ENCODE measurements at regions not wholly inside any gene's neighbourhood (a gene's known extent, or its start where the extent isn't known, plus 50 kb on each side); places are given as distances from the start of the nearest gene placed in this dataset.
"Not testable (repeated sequence)": the region's sequence is repeated elsewhere in the genome, so short reads cannot be mapped to it uniquely, and the experiment has no call there.

DNA sequence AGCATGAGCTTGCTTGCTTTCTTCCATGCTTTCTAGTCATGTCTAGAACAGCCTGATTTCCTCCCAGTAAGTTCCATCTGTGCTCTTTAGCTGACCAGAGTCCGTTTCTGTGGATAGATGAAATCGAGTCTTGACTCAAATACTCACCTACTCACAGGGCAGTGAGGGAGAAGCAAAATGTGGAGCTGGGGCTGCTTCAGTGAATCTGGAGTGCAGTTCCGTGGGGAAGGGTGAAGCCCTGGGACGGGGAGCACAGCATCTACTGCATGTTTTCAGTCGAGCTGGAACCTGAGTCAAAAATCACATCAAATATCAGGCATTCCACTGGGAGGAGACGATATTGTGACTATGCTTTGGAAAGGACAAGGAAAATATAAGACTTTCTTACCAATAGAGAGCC, 70.3 kb upstream of the PRMT8 start:
- DNase-seq (ENCODE audit: low spot score) = no peak

DNA sequence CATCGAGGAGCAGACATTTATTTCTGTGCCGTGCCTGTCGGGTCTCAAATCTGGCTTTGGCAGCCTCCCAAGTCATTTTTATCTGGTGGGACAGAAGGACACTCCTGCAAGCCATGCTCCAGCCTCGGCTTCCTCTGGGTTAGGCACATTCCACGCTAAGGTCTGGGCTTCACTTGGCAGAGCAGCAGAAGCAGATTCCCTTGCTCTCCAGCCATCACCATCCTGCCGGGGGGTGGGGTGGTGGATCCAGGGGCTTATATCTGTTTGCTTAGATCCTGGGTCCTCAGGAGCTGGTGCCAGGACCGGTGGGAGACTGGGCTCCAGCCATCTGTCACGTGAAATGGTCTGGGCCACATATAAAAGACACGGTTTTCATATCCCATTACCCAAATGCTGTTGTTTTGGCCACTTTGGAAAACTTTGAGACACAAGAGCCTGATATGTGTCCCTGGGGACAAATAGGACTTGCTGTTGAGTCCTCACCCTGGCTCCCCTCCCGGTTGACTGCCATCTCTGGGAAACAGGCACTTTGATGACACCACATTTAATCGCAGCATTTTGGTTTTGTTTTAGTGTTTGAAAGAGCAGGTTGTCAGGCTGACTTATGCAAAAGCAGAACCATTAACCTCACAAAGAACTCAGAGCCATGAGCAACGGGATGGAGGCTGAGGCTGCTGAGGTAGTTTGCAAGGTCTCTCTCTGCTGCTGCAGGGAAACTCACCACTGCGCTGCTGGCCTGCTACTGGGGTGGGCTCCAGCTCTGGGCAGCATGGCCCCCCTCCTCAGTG, 69.6 kb upstream of the PRMT8 start:
- DNase-seq (ENCODE audit: low spot score) = no peak

DNA sequence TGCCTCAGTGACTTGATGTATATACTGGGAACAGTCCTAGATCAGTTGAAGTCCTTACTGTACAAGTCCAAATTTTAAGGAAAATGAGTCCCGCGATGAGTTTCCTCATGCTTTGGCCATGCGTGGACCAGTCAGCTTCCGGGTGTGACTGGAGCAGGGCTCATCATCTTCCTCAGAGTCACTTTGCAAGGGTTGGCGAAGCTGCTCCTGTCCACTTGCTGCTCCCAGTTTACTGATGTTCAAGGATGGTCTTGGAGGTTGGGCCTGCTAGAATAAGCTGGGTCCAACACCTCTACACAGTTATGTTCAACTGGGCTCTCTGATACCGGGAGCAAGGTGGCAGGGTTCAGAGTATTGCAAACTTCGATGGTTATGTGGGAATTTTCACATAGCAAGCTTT, 66.2 kb upstream of the PRMT8 start:
- not testable (repeated sequence) for DNase-seq (ENCODE audit: low spot score)

DNA sequence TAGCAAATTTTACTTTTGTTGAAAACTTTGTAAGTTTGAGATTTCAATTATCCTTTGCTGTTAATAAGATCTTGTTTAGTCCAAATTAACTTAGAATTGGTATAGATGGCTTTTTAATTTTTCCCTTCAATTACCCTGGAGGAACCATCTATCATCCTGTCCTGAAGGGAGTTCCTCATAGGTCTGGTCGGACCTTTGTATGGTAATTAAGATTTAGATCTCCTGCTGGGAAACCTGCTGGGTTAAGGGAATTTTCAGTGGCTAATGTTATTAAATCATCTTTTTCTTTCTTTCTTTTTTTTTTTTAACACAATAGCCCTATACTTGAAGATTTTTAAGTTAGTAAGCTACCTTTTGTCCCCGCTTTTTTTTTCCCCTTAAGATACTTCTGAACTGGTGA, 63.0 kb upstream of the PRMT8 start:
- no peak for DNase-seq (ENCODE audit: low spot score)

DNA sequence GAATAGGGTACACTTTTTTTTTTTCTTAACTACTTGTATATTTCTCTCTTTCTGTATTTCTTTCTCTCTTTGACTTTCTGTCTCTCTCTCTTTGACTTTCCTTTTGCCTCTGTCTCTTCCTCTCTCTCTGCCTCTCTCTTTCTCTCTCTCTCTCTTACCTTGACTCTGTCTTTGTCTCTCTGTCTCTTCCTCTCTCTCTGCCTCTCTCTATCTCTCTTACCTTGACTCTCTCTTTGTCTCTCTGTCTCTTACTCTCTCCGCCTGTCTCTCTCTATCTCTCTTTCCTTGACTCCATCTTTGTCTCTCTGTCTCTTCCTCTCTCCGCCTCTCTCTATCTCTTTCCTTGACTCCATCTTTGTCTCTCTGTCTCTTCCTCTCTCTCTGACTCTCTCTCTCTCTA, 62.4 kb upstream of the PRMT8 start:
- no peak for DNase-seq (ENCODE audit: low spot score)

DNA sequence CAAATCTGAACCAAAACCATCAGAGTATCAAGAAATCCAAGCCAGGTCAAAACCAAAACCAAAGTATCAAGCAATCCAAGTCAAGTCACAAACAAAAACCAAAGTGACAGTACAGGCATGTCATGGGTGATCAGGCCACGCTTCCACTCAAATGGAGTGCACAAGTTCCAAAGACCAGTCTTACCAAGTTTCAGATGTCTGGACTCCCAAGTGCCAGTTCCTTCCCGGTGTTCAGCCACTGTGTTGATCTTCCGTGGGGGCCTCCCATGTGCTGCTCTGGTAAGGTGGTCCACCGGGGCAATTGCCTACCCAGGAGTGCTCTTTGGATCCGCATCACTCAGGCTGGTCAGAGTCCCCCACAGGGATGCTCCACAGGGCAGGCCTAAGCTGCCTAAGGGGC, 61.5 kb upstream of the PRMT8 start:
- not testable (repeated sequence) for DNase-seq (ENCODE audit: low spot score)

DNA sequence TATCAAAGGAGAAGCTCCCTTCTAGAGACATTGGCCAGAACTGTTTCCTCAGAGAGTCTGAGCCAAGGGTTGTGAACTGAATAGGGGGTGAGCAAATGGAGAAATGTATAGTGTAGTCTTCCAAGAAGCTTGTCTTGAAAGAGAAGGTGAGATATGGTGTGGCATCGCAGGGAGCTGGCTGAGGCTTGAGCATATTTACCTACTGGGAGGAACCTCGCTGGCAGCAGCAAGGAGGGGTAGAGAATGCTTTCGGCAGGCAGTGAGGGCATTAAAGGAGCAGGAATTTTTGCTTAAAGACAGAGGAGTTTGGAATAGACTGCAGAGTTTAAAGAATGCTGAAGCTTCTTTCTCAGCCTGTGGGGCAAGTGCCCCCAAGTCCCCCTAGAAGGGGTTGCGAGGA, 59.3 kb upstream of the PRMT8 start:
- no peak for DNase-seq (ENCODE audit: low spot score)

DNA sequence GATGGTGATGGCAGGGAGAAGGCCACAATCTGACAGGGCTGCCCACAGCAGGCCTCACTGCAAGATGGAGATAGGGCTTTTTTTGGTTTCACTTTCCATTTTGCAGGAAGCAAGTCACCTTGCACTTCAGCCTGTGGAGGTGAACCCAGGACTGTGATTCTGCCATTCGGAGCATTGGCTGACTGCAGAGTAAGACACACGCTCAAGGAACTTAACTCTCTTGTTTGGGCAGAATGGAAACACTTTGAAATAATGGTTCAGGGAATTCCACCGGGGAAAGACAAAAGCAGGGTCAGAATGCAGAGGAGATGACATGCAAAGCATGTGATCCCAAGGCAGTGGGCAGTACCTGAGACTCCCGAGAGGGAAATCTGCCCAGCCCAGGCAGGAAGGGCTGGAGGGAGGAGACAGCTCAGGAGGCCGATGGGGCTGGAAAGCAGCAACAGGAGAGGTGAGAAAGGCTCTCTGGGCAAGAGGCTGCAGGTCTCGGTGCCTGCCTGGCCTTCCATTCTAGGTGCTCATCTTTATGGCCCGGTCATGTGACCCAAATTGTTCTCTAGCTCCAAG, 58.7 kb upstream of the PRMT8 start:
- DNase-seq (ENCODE audit: low spot score) = no peak

DNA sequence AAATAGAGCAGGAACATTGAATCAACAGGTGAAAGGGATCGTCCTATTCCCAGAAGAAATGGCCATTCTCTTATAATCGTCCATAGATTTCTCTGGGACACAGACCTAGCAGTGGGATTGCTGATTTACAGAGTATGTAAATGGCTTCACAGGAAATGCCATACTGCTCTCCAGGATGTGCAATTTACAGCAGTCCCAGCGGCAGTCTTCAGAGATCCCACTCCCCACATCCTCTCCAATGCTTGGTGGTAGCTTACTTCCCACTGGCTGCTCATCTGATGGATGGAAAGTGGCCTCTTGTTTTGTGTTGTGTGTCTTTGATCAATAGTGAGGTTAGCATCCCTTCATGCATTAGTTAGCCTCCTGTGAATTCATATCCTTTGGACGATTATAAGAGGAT, 58.1 kb upstream of the PRMT8 start:
- DNase-seq (ENCODE audit: low spot score) = no peak

DNA sequence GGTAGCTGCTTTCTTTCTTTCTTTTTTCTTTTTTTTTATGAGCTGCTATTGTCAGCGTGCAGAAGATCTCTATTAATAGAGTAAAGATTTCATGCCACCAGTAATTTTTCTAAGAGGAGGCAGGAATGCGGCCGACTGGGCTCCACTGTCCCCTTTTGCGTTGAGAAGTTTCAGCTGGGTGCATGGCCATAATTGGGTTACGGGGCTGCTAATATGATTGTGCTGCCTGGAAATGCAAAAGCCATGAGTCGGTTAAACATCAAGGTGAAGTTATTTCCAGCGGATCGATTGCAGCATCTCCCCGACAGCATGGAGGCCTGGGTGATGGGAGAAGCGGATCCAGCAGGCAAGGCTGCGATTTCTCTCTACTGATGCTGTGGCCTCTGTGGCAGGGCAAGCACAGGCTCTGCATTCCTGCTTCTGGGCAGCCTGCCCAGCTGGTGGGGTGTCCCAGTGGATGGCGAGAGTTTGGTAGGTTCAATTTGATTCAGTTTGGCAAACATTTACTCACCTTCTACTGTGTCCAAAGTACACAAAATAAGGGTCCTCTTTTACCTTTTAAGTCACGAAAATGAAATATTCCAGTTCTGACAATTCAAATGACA, 54.4 kb upstream of the PRMT8 start:
- no peak for DNase-seq (ENCODE audit: low spot score)

DNA sequence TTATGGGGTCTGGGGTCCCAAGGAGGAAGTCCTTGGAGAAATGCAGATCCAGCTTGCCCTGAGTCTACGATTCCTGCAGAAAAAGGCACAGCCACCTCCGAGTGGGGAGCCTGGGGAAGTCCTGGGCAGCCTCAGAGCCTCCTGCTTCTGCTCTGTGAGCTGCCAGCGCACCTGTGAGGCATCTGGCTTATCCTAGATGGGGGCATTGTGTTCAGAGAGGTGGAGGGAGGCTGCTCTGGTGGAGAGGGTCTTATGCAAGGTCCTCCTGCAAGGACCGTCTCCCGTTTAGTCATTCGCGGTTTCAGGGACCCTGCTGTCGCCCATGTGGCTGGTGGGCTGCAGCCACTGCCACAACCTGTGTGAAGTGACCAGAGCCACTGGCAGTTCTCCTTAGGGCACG, 53.0 kb upstream of the PRMT8 start:
- DNase-seq (ENCODE audit: low spot score) = no peak

DNA sequence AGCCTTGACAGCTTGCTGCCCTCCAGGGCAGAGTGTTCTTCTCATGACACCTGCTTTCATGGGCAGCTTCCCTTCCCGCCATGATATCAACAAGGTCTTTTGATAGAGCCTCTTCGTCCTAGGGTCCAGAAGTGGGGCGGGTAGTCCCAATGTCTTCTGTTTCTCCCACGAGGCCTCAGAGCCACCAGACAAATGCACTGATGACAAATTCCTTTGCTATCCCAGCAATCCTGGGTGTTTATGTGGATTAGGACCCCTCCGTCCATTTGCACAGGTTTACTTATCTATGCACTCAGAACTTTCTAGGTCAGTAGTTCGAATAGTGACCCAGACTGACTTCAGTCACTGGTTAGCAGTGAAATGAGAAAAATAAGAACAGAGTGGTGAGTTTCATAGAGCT, 52.6 kb upstream of the PRMT8 start:
- DNase-seq (ENCODE audit: low spot score) = no peak

Data from D341Med (cell line).